Stimulated activated CD4-positive, alpha-beta T cell treated with anti-CD3 and anti-CD28 coated beads, Interleukin-2, amount 100 ng/mL, for 48 hours (primary cell): ENCODE measurements at regions not wholly inside any gene's neighbourhood (a gene's known extent, or its start where the extent isn't known, plus 50 kb on each side); places are given as distances from the start of the nearest gene placed in this dataset.

Experiments used
- DNase-seq, 2 donors: peaks; one replicate each; pipeline ENCODE4 v3.0.0-alpha.2; 2020

DNA sequence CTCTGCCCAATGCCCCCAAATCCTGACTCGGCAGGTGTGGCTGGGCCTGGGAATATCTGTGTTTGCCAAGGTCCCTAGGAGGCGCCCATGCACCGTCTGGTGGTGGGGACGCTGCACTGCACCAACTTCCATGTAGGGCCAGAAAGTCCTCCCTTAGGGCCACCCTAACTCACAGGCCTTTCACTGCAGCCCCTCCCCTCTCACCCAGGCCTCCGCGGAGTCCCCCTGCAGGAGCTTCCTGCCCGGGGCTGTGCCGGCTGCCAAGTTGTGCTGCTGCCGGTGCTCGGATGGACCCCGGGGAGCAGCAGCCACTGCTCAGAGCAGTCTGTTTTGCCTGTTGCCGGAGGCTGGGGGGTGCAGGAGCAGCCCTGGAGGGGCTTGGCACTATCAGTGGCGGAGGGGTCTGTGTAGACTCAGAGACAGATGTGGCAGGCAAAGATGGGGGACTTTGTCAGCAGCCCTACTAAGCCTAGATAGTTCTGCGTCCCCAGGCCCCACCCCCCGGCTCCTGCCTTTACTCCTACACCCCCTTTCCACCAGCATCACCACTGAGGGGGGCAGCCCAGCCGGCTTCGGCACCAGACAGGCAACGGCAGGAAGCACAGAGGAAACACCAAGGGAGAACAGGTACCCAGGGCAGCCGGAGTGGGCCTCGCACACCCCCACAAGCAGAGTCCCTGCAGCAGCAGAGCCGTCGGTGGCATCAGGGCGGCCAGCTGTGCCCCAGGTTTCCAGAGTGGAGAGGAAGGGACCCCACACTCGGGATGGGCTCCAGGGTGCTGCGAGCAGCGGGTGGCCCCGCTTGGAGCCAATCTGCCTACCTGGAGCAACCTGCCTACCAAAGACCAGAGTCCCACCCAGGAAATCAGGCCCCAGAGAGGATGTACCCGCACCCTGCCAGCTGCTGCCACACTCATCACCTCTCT lies 124.3 kb downstream of the TRIM29 start:
- peak; percentile 3 to 5 for DNase-seq

GRCh38 chr11:120012245-120012644 lies 125.7 kb downstream of the TRIM29 start:
- DNase-seq = no peak

GRCh38 chr11:120011836-120012235 lies 126.1 kb downstream of the TRIM29 start:
- DNase-seq = no peak

GRCh38 chr11:120010775-120011174 lies 127.1 kb downstream of the TRIM29 start:
- DNase-seq = no peak

DNA sequence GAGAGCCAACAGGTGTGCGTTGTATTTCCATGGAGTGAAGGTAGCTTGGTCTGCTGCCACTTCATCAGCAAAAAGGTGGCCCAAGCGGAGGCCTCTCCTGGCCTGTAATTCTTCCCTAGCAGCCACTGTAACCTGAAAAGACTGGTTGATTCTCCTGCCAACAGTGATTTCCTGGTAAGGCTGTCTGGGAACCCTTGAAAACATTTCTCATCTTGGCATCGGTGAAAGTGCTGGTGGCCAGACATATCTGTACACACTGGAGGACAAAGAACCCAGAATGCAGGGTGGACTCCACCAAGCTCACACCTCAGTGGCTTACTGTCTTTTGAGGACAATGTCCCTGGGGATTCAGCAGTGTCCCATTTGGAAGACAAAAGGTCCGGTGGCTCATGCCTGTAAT lies 128.0 kb downstream of the TRIM29 start:
- no peak for DNase-seq

- no peak for DNase-seq
Measured at GRCh38 chr11:120007144-120007543, 130.8 kb downstream of the TRIM29 start.

- no peak for DNase-seq
Measured at GRCh38 chr11:120004723-120005122, 133.2 kb downstream of the TRIM29 start.

GRCh38 chr11:120001178-120002090 lies 136.5 kb downstream of the TRIM29 start:
- DNase-seq = no peak

GRCh38 chr11:119999220-119999619 lies 138.7 kb downstream of the TRIM29 start:
- DNase-seq = no peak

DNA sequence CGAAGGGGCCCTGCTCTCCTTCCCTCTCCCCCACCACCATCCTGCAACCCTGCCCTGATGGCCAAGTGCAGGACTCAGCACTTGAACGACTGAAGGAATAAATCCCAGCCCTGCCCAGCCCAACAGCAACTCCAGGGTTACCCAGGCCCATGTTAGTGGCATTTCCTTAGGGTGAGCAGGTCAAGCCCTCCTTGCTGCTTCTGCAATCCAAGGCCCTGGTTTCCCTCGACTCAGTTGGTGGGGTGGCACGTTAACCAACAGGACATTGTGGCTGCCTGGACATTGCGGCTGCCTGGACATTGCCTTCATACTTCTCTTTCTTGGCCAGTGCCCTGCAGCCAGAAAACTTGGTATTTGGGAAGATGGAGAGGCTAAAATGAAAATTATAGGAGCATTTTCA lies 141.4 kb downstream of the TRIM29 start:
- DNase-seq = no peak

- no peak for DNase-seq
Measured at GRCh38 chr11:119995730-119996491, 142.0 kb downstream of the TRIM29 start.

DNA sequence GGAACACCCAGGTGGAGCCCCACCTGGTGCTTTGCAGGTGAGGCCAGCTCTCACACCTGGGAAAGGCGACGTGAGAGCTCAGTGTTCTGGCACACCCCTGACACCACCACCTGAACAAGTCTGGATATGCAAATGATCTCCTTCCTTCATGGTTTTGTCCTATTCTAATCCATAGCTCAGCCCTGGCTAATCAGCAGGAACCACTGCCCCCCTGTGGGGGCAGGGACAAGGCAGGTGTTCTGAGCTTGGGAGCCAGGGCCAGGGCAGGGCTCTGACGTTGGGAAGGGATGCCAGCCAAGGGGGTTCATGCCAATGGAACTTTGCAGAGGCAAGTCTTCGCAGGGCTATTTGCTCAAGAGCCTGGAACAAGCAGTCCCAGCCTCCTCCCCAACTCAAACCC lies 144.2 kb downstream of the TRIM29 start:
- no peak for DNase-seq

- no peak for DNase-seq
Measured at GRCh38 chr11:119992171-119993051, 145.5 kb downstream of the TRIM29 start.

DNA sequence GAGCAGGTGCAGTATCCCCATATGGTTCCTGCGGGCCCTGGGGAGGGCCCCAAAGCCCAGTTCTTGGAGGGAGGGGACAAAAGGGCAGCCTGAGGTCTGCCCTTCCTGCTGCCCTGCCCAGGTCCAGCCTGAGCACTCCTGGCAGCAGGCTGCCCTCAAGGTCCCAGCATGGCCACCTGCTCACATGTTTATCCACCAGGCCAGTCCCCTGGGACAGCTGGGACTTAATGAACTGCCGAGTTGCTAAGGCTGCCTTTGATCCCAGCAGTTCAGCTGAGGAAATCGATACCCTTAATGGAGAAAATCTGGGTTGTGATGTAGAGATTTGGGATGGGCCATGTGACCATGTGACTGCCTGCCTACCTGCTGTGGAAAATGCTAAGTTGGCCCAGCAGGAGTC lies 146.2 kb downstream of the TRIM29 start:
- DNase-seq = no peak

- DNase-seq = no peak
Measured at GRCh38 chr11:119991022-119991404, 146.9 kb downstream of the TRIM29 start.

- DNase-seq = no peak
Measured at GRCh38 chr11:119990309-119991021, 147.4 kb downstream of the TRIM29 start.

DNA sequence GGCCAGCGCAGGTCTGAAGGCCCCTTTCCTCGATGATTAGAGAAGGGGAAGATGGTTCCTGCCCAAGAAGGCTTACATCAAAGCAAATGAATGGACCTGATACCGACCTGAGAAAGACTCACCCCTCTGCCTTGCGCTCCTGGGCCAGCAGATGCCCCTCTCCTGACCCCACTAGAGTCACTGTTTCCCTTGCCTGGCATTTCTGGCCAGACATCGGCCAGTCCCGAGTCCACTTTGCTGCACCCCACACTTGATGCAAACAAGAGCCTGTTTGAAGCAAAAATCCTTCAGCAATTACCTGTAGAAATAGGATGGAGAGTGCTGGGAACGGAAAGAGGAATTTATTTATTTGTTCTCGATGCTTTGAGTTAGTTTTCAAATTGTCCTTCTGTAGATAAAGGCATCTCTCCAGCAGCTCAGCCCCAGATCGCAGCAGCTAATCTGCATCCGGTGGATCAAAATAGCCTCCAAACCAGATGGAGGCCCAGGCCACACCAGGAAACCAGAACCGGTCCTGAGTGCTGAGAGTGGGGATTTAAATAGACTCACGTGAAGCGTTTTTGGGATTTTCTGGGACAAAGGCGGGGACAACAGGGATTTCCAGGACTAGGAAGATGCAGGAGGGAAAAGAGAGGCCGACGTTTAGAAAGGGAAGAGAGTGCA lies 148.6 kb downstream of the TRIM29 start:
- no peak for DNase-seq

GRCh38 chr11:119985551-119985950 lies 152.4 kb downstream of the TRIM29 start:
- no peak for DNase-seq

GRCh38 chr11:119983816-119984215 lies 154.1 kb downstream of the TRIM29 start:
- no peak for DNase-seq

DNA sequence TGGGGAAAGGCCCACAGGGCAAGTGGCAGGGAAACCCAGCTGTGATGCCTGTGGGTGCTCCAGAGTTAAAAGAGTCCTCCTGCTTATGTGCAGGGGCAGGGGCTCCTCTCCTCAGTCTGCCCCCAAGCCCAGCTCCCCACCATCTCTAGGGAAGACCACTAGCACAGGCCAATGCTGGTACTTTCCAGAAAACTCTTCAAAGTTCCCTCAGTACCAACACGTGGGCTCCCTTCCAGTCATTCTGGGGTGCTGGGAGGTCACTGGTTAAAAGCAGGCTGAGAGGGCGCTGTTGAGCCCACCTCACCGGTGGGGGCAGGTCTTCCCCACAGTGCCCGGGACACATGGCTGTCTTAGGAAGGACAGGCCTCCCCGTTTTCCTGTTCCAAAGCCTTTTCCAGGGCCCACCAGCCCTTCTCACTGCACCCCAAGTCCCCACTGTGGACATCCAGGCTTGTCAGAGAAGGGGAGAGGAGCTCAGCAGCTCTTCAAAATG lies 154.6 kb downstream of the TRIM29 start:
- no peak for DNase-seq
